SK-N-DZ (cell line): ENCODE measurements at regions not wholly inside any gene's neighbourhood (a gene's known extent, or its start where the extent isn't known, plus 50 kb on each side); places are given as distances from the start of the nearest gene placed in this dataset.
A peak's percentile ranks its signal among the peaks of the same experiment; 100 is the strongest.
"Not testable (repeated sequence)": the region's sequence is repeated elsewhere in the genome, so short reads cannot be mapped to it uniquely, and the experiment has no call there.

ENCODE experiments used
- DNase-seq: peaks from one replicate; pipeline ENCODE4 v3.0.0-alpha.2; 2015; ENCODE audit warnings: low spot score

DNA sequence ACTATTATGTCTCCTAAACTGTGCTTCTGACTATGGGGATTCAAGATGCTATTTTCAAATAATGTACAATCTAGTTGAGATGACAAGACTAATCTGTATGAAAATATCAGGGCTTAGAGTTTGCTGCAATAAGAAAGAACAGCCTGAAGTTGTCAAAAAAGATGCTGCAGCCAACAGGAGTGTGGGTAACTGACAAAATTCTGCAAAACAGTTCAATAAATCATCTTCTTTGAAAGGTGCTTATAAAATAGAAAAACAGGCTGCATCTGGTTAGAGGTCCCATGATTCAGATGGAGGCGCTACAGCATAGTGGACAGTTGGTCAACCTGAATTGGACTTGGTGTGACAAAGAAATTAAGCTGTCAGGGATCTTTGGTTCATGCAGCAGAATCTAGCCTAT lies 511.0 kb downstream of the XPNPEP1 start:
- DNase-seq = no peak

DNA sequence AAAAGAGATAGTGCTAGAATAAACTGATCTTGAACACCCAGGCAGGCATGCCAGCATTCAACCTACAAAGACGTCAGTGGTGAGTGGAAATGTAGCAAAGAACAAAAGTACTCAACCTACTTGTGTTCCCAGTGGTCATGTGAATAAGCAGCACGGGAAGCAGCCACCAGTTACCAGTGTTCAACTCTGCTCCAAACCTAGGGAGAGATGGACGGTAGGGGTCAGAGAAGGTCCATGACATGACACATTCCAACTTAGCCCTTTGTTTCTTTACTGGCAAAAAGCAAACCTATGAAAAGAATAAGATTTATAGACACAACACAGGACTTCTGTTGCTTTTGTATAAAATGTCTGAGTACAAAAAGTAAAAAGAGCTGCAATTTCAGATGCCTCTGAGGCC lies 511.4 kb downstream of the XPNPEP1 start:
- no peak for DNase-seq

DNA sequence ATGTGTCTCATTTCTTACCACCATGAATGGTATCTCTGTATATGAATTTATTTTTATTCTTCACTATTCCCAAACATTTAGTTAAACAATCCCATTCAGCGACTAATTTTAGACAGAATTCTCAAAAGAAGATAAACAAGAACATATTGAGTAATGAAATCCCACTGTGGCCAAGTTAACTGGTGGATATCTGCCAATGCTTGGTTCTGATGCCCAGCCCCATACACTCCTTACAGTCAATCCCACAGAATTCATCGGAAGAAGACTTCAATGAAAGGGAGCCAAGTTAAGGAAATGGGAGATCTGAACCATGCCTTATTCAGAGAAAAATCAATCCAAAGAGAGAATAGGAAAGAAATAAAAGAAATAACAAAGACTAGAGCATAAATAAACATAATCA lies 518.0 kb downstream of the XPNPEP1 start:
- no peak for DNase-seq

DNA sequence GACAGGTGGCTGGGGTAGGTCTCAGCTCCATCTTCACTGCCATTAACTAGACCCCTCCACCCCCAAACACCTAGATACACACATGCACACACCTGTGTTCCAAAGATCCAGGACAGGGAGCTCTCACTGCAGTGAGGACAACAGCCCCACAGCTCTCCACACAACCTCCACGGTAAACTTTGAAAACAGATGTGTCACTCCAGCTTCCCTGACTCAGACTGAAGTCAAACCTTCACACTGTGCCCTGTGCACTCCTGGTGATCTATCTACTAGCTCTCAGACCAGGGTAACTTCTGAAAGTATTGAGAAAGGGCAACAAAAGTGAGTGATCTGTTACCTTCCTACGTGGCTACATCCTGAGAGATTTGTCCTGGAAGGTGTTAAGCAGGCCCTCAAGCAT lies 519.8 kb downstream of the XPNPEP1 start:
- DNase-seq = no peak

DNA sequence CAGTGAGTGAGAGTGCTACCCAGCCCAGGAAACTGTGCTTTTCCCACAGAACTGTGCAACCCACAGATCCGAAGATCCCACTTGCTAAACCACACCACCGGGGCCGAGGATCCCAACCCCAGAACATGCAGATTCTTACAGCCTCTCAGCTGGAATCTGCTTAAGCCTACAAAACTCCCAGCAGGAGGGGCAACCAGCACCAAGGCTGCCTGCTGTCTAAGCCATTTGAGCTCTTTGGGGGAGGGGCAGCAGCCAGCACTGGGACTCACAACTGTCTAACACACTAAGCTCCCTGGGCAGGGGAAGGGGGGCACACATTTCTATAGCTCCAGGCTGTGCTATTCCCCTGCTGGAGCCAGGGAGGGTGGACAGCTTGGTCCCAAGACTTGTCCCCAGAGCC lies 529.9 kb downstream of the XPNPEP1 start:
- no peak for DNase-seq

DNA sequence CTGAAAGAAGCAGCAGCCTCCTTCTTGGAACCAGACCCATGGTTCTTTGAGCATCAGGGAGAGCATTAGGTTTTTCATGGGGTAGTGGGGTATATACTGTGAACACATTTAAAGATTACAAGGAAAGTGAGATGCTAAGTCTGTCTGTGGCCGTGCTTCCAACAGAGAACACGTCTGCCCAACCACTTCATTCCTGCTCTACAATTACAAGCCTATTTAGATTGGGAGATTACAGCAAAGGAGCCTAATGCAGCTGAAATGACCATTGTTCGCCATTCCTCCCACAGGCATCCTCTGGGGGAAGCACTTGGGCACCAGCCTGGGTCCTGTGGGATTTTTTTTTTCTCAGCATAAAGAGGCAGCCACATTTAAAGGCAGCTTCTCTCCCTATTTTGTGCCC lies 536.4 kb downstream of the XPNPEP1 start:
- peak; percentile 68 for DNase-seq

DNA sequence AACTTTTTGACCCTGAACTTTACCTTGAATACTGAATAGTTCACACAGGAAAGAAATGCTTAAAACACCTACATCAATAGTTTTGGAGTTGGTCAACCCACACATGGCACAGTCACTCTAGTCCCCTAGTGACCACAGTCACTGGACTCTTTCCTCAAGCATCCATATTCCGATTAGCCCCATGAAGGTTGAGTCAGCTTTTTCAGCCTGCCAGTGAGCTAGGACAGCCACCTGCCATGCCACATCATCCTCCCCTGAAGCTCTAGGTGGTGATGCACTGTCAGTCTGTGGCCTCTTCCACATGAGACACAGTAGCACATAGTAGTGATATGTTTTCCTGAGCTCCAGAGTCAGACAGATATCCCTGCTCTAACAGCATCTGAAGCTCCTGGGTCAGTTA lies 537.2 kb downstream of the XPNPEP1 start:
- no peak for DNase-seq

DNA sequence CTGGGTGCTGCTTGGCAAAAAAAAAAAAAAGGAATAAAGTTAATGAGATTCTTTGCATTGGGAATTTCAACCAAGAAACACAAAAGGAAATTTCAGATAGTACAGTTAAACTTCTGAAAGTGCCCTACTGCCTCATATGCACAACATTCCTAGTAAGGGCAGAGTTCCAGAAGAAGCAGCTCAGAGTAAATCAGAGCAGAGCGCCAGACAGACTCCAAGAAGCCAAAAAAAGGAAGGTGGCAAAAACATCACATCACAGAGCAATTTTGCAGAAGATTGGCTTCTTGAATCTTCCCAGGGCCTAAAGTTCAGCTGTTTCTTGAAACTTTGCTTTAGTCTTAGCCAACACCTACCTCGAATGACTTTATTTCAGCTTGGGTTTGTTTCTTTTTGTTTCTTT lies 544.1 kb downstream of the XPNPEP1 start:
- DNase-seq = no peak

DNA sequence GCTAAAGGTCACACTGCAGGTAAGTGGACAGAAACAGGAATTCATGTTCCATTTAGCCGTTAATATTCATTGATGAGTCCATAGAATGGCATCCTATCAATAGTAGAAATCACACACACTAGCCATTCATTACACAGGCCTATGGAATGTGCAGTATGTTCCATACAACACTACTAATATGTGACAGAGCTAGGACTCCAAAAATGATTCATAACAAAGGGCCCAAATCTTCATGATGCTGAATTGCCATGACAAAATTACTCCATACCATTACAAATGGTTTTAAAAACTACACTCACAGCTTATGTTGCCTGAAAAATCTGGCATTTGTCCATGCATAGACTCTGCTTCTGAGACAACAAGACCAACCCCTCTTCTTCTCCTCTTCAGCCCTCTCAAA lies 549.1 kb downstream of the XPNPEP1 start:
- no peak for DNase-seq

DNA sequence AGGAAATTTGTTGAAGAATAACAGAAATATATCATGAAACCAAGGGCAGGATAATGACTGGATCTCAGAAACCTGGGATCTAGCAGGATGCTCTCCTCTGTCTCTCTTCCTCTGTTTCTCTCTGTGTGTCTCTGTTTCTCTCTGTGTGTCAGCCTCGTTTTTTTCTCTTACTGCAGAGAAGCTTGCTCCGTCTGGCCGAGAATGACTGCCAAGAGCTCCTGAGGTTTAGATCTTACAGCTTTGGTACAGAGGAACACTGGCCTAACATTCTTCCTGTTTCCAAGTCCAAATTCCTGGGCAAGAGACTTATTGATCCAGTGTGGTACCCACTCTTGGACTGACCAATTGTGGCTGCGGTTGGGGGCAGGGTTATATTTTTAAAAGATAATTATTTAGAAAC lies 564.0 kb downstream of the XPNPEP1 start:
- DNase-seq = no peak

DNA sequence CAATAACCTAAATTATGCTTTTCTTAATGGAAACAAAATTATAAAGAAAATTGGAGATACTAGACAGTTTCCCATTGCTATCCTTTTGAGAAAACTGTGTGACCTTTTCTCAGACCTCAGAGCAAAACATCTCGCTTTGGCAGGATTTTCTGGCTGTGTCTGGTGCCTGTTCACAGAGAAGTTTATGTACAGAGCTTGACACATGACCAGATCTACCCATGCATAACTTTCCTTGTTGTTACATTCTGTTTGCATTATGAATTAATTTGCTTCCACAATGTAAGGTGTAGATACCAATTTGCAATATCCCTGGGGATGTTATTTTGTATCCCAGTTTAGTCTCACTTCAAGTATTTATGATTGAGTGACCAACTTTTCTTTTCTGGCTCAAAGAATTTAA lies 565.0 kb downstream of the XPNPEP1 start:
- DNase-seq = no peak

DNA sequence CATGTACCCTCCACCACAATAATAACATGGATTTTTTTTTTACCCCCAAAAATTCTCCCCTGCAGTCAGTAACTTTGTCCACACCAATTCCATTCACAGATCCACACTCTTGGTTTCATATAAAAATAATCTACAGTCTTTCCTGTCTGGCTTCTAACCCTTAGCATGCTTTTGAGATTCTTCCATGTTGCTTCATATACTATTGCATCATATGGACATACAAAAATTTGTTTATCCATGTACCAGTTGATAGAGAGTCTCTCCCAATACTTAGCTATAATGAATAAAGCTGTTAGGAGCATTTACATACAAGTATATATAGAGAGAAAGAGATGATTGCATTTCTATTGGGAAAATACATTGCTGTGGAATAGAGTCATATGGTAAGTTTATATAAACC lies 575.0 kb downstream of the XPNPEP1 start:
- no peak for DNase-seq

DNA sequence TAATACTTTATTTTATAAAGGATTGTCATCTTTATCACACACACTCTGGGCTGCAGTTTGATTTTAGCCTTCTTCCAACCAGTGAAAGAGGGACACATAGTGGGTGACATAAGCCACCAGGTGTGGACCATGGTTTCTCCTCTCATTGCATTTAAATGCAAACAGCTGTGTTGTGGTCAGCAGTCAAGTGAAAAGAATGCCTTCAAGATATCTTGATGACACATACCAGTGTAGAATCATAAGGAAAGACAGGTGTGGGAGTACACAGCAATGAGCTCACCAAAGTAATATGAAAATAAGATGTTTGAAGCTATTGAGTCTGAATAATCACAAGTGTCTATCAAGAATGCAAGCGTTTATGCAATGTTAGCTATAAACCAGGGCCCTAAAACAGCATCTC lies 580.0 kb downstream of the XPNPEP1 start:
- DNase-seq = no peak

DNA sequence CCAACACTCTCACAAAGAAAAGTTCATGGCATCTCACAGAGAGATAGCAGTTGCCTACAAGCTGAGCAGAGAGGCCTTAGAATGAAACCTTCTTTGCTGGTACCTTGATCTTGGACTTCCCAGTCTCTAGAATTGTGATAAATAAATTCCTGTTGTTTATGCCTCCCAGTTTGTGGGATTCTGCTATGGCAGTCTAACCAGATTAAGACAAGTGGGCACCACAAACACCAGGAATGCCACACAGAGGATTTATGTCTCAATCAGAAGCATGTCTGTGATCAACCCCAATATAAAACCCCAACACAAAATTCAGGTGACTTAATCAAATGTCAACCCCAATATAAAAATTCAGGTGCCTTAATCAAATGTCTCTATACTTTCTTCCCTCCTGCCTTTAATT lies 581.3 kb downstream of the XPNPEP1 start:
- no peak for DNase-seq

DNA sequence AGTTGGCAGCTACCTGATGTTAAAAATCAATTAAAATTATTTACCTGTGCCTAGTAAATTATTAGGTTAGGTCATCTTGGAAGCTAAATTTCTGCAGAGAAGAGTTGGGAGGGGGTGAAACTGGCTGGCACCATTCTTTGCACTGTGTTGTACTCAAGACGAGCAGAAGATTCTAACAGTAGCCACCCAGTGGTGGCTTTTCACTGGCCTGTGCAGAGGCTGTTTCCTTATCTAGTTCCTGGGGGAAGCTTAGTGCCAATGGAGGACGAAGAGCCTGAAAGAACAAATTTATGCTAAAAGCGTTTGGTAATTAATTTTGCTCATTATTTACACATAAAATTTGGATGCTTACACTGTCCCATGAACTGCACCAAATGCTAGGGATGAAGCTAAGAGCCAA lies 595.3 kb downstream of the XPNPEP1 start:
- DNase-seq = no peak

DNA sequence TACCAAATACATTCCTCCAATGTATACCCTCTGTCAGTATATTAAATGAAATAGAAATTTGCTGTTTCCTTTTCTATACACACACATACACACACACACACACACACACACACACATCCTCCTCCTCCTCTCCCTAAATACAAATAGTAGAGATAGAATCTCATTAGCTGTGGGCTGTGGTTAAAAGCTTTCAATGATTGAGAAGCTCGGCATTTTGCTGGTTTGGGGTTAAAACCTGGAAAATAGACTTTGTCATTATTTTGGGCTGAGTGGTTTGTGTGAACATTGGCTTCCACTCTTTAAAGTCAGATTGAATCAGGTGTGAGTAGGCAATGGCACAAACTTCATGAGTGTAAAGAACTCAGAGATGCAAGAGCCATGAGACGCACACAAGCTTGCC lies 596.0 kb downstream of the XPNPEP1 start:
- no peak for DNase-seq

DNA sequence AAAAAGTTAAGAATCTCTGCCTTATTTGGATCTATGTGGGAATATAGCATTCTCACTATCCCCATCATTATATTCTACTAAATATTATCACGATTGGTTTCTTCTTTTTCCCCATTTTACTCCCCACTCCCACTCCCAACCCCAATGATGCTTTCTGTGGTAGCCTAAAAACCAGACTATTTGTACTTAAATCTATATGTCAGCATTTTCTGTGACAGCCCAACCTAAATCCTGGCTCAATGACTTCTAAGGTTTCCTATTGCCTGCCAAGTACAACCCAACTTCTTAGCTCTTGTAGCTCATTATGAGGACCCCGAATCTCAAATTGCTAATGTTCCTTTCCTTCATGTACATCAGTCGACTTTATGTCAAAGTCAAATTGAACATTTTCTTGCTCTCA lies 598.6 kb downstream of the XPNPEP1 start:
- DNase-seq = no peak

DNA sequence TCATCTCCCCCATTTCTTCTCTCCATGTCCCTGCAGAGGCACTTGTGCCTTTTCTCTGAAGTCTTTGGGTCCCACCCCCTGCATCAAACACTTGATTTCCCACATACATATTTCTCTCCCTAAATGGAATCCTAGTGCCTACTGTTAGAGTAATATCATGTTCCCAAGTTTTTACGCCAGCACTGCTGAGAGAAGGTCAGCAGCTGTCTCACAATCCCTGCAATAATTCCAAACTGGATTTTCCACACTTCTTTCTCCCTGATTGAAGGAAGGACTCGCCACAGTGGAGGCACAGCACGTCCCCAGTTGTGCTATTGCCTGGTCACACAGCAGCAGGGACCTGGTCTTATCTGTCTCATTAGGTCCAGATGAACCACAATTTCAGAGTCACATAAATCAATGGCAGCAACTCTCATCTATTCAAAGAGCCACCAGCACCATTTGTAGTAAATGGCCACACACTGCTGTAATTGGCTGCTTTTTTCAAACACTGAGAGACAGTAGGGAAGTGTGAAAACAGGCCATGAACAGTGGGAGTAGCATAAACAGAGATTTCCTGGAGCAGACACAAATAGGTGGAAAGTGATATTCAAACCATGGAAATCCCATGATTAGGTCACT lies 605.5 kb downstream of the XPNPEP1 start:
- no peak for DNase-seq

DNA sequence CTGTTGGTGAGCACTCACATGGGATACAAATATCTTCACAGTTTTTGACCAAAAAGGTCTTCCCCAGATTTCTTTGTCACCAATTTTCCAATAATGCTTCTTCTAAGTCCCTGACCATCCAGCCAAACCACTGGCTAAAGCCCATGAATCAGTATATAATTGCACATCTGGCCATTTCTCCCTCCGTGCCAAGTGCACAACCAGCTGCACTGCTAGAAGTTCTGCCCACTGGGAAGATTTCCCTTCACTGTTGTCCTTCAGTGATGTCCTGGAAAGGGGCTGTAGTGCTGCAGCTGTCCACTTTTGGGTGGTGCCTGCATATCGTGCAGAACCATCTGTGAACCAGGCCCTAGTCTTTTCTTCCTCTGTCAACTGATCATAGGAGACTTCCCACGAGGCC lies 609.3 kb downstream of the XPNPEP1 start:
- not testable (repeated sequence) for DNase-seq

DNA sequence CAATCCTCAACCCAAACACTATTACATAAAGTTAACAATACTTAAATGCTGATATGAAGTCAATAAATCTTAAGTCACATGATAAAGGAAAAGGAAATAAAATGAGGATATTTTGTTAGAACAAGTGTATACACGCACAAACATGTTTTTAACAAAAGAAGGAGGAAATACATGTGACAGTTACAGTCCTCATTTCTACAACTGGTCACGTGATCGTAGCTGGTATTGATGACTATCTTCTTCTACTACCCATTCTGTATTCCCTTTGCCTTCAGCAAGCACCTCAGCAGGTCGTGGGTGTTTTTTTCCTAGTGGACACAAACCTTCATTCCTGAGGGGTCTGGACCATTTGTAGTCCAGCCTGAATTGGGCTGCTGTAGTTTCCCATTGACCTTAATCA lies 610.8 kb downstream of the XPNPEP1 start:
- not testable (repeated sequence) for DNase-seq

DNA sequence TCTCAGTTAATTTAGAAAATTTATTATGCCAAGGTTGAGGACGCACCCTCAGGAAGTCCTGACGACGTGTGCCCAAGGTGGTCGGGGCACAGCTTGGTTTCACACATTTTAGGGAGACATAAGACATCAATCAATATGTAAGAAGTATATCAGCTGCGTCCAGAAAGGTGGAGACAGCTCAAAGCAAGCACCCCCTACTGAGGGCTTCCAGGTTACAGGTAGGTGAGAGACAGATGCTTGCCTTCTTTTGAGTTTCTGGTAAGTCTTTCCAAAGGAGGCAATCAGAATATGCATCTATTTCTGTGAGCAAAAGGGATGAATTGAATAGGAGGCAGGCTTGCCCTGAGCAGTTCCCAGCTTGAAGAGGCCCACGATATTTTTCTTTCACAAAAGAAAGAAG lies 614.3 kb downstream of the XPNPEP1 start:
- no peak for DNase-seq

DNA sequence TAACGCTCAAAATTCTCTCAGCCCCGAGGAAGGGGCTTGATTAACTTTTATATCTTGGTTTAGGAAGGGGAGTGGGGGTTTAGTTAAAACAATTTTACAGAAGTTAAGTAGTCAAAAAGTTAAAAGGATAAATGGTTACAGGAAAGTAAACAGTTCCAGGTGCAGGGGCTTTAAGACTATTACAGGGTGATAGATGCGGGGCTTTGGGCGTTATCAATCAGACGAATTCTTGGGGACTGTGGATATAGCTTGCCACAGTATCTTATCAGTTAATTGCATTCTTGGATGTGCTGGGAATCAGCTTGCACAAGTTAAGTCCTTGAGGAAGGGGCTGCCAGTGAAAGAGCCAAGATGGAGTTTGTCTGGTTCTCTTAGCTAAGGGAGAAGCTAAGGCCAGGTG lies 616.2 kb downstream of the XPNPEP1 start:
- not testable (repeated sequence) for DNase-seq

DNA sequence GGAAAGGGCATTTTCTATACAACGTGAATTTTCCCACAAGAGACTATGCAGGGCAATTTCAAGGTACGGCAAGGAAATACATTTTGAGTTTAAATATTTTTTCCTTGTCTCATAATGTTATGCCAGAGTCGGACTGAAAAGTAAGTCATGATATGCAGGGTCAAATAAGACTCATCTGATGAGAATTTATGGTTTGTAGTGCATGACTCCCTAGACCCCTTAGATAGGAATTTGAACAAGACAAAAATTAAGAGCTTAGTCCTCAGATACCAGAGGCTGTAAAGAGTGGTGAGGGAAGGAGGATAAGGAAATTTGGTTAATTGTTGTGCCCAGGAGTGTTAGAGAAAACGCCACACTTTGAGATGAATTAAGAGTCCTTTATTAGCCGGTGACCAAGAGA lies 616.6 kb downstream of the XPNPEP1 start:
- no peak for DNase-seq

DNA sequence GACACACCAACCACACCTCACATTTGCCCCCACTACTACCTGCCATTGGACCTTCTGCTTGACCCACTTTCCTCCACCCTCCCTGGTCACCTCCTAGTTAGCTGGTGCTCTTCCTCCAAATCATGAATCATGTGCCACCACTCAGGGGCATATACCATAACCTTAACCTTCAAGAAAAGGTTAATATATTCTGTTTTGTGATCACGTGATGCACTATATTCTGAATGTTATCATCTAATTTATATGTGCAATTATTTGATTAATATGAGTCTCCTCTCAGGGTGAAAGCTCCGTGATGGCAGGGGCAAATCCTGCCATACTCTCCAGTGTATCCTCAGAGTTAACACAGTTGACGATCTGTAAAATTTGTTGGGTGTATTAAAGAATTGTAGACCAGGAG lies 635.5 kb downstream of the XPNPEP1 start:
- no peak for DNase-seq
